OCI-LY3 (cell line): ENCODE measurements at regions not wholly inside any gene's neighbourhood (a gene's known extent, or its start where the extent isn't known, plus 50 kb on each side); places are given as distances from the start of the nearest gene placed in this dataset.
"Not testable (repeated sequence)": the region's sequence is repeated elsewhere in the genome, so short reads cannot be mapped to it uniquely, and the experiment has no call there.

Source experiments
- H2AFZ ChIP-seq: fragments of 200-600, 300-600 bp; shearing (Covaris generic); 2 replicates; pipeline ENCODE4 v1.6.0; 2014; ENCODE audit warnings: antibody characterized with exemption, low read depth, low read length
- H3K27ac ChIP-seq: fragments of 200-600, 300-600 bp; sonication (generic); 2 replicates; pipeline ENCODE4 v1.5.1; 2014; ENCODE audit warnings: mild to moderate bottlenecking, low read length, moderate library complexity, mixed read lengths
- H3K27me3 ChIP-seq: fragments of 200-600, 300-600 bp; sonication (generic); 2 replicates; pipeline ENCODE4 v1.6.1; 2014; ENCODE audit warnings: low read depth, low read length, mixed read lengths
- H3K36me3 ChIP-seq: fragments of 200-600, 300-600 bp; sonication (generic); replicated peaks from 2 replicates; pipeline ENCODE3; 2014; ENCODE audit warnings: low read depth, low read length, mixed read lengths
- H3K4me1 ChIP-seq: fragments of 300-600, 200-600 bp; sonication (generic); 2 replicates; pipeline ENCODE4 v1.6.1; 2014; ENCODE audit warnings: low read length, mixed read lengths
- H3K4me2 ChIP-seq: fragments of 200-600, 300-600 bp; sonication (generic); 2 replicates; pipeline ENCODE4 v1.6.1; 2014; ENCODE audit warnings: low read length, mixed read lengths
- H3K4me3 ChIP-seq: fragments of 300-600, 200-600 bp; sonication (generic); 2 replicates; pipeline ENCODE4 v1.5.1; 2014; ENCODE audit warnings: antibody characterized with exemption, mild to moderate bottlenecking, low read length, moderate library complexity
- H3K79me2 ChIP-seq: fragments of 300-600, 200-600 bp; shearing (Covaris generic); 2 replicates; pipeline ENCODE4 v1.6.1; 2014; ENCODE audit warnings: mild to moderate bottlenecking, low read length, mixed read lengths
- H3K9ac ChIP-seq: fragments of 300-600, 200-600 bp; shearing (Covaris generic); 2 replicates; pipeline ENCODE4 v1.6.0; 2014; ENCODE audit warnings: mild to moderate bottlenecking, low read length, moderate library complexity
- H3K9me3 ChIP-seq: fragments of 200-600, 300-600 bp; shearing (Covaris generic); 2 replicates; pipeline ENCODE4 v1.6.1; 2014; ENCODE audit warnings: low read length, mixed read lengths; ENCODE audit not compliant: insufficient read depth
- H4K20me1 ChIP-seq: fragments of 200-600, 300-600 bp; sonication (generic); 2 replicates; pipeline ENCODE4 v1.6.1; 2016; ENCODE audit warnings: low read length, mixed read lengths; ENCODE audit not compliant: insufficient read depth
- EZH2phosphoT487 ChIP-seq: fragments of 200-600 bp; shearing (Covaris generic); IDR thresholded peaks from 2 replicates; pipeline ENCODE4 v1.6.1; 2018; ENCODE audit warnings: antibody characterized with exemption, mixed run types, low read depth
- TF ChIP-seq, protein P1 (sequence below): fragments of 200-600, 300-600 bp; sonication (generic); IDR thresholded peaks from 2 replicates; pipeline ENCODE4 v1.5.1; 2014; ENCODE audit warnings: antibody characterized with exemption, low read length, low read depth

GRCh38 chr6:112603726-112604125 lies 256.6 kb downstream of the RFPL4B start:
- H3K4me2 ChIP-seq, result no peak overlapping the region
- H2AFZ ChIP-seq, result no peak overlapping the region
- no peaks in the 10 kb centered on the region for H4K20me1 ChIP-seq
- no peaks in the 10 kb centered on the region for H3K36me3 ChIP-seq
- H3K27me3 ChIP-seq, result no peaks in the 10 kb centered on the region
- H3K9me3 ChIP-seq, result no peaks in the 10 kb centered on the region
- TF ChIP-seq, protein P1, sequence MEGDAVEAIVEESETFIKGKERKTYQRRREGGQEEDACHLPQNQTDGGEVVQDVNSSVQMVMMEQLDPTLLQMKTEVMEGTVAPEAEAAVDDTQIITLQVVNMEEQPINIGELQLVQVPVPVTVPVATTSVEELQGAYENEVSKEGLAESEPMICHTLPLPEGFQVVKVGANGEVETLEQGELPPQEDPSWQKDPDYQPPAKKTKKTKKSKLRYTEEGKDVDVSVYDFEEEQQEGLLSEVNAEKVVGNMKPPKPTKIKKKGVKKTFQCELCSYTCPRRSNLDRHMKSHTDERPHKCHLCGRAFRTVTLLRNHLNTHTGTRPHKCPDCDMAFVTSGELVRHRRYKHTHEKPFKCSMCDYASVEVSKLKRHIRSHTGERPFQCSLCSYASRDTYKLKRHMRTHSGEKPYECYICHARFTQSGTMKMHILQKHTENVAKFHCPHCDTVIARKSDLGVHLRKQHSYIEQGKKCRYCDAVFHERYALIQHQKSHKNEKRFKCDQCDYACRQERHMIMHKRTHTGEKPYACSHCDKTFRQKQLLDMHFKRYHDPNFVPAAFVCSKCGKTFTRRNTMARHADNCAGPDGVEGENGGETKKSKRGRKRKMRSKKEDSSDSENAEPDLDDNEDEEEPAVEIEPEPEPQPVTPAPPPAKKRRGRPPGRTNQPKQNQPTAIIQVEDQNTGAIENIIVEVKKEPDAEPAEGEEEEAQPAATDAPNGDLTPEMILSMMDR, result no peak
- TF ChIP-seq EZH2phosphoT487, result no peak
- H3K4me3 ChIP-seq, result no peak overlapping the region
- no peak overlapping the region for H3K27ac ChIP-seq
- no peaks in the 10 kb centered on the region for H3K4me1 ChIP-seq
- no peaks in the 10 kb centered on the region for H3K79me2 ChIP-seq
- H3K9ac ChIP-seq, result no peak overlapping the region

- no peaks in the 10 kb centered on the region for H3K4me1 ChIP-seq
- H3K9me3 ChIP-seq, result no peaks in the 10 kb centered on the region
- no peak overlapping the region for H3K9ac ChIP-seq
- no peak for TF ChIP-seq EZH2phosphoT487
- TF ChIP-seq, protein P1, result no peak
- H3K27ac ChIP-seq, result no peak overlapping the region
- H3K79me2 ChIP-seq, result no peaks in the 10 kb centered on the region
- H3K4me3 ChIP-seq, result no peak overlapping the region
- H4K20me1 ChIP-seq, result no peaks in the 10 kb centered on the region
- no peak overlapping the region for H3K4me2 ChIP-seq
- H3K36me3 ChIP-seq, result no peaks in the 10 kb centered on the region
- H2AFZ ChIP-seq, result no peak overlapping the region
- H3K27me3 ChIP-seq, result no peaks in the 10 kb centered on the region
These were observed 259.7 kb downstream of the RFPL4B start for GRCh38 chr6:112606656-112607435.

- H3K27me3 ChIP-seq, H3K36me3 ChIP-seq, H3K27ac ChIP-seq, H3K4me2 ChIP-seq, H2AFZ ChIP-seq, H4K20me1 ChIP-seq, H3K9ac ChIP-seq, H3K9me3 ChIP-seq, H3K79me2 ChIP-seq, H3K4me3 ChIP-seq, H3K4me1 ChIP-seq: not testable (repeated sequence)
These were observed 261.8 kb downstream of the RFPL4B start for GRCh38 chr6:112608925-112609324.

GRCh38 chr6:112613410-112613809 lies 266.3 kb downstream of the RFPL4B start:
- Histone ChIP-seq H3K79me2 (no peaks in the 10 kb centered on the region), H3K27me3 (no peaks in the 10 kb centered on the region), H3K9ac (no peak overlapping the region), H2AFZ (no peak overlapping the region), H3K36me3 (no peaks in the 10 kb centered on the region), H3K4me1 (no peaks in the 10 kb centered on the region), H3K4me3 (no peak overlapping the region), H4K20me1 (no peaks in the 10 kb centered on the region), H3K27ac (no peak overlapping the region), H3K9me3 (no peaks in the 10 kb centered on the region), H3K4me2 (no peak overlapping the region)
- no peak for TF ChIP-seq EZH2phosphoT487
- TF ChIP-seq, protein P1, result no peak
